Activated T-cell treated with anti-CD3 and anti-CD28 coated beads for 48 hours (primary cell): ENCODE measurements at regions not wholly inside any gene's neighbourhood (a gene's known extent, or its start where the extent isn't known, plus 50 kb on each side); places are given as distances from the start of the nearest gene placed in this dataset.
"Not testable (repeated sequence)": the region's sequence is repeated elsewhere in the genome, so short reads cannot be mapped to it uniquely, and the experiment has no call there.

Experiments
- DNase-seq: peaks from one replicate; pipeline ENCODE4 v3.0.0-alpha.2; 2020; ENCODE audit warnings: low read depth

DNA sequence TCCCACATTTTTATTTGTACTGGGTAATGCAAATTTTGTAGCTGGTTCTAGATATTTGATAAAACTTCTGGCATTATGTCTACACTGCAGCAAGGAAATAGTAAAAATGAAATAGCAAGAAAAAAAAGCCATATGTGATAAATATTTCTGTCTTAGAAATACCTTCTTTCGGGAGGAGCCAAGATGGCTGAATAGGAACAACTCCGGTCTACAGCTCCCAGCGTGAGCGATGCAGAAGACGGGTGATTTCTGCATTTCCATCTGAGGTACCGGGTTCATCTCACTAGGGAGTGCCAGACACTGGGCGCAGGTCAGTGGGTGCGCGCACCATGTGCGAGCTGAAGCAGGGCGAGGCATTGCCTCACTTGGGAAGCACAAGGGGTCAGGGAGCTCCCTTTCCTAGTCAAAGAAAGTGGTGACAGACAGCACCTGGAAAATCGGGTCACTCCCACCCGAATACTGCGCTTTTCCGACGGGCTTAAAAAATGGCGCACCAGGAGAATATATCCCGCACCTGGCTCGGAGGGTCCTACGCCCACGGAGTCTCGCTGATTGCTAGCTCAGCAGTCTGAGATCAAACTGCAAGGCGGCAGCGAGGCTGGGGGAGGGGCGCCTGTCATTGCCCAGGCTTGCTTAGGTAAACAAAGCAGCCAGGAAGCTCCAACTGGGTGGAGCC is 461.4 kb downstream of the ZWINT start:
- DNase-seq = not testable (repeated sequence)

DNA sequence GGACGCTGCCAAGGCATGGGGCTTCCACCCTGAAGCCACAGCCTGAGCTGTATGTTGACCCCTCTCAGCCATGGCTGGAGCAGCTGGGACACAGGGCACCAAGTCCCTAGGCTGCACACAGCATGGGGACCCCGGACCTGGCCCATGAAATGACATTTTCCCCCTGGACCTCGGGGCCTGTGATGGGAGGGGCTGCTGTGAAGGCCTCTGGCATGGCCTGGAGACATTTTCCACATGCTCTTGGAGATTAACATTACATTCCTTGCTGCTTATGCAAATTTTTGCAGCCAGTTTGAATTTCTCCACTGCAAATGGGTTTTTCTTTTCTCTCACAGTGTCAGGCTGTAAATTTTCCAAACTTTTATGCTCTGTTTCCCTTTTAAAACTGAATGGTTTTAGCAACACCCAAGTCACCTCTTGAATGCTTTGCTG is 463.6 kb downstream of the ZWINT start:
- DNase-seq = no peak

GRCh38 chr10:55892276-55892675 is 468.8 kb downstream of the ZWINT start:
- DNase-seq = no peak

DNA sequence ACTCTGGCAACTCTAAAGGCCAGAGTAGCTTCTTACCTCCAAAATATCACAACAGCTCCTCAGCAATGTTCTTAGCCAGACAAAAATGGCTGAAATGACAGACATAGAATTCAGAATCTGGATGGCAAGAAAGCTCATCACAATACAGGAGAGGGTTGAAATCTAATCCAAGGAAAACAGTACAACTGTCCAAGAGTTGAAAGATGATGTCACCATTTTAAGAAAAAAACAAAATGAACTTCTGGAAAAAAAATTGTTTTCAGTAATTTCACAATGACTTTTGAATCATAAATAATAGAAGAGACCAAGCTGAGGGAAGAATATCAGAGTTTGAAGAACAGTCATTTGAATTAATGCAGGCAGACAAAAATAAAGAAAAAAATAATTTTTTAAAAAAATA is 479.5 kb downstream of the ZWINT start:
- DNase-seq = no peak

GRCh38 chr10:55873485-55873884 is 487.6 kb downstream of the ZWINT start:
- DNase-seq = no peak

DNA sequence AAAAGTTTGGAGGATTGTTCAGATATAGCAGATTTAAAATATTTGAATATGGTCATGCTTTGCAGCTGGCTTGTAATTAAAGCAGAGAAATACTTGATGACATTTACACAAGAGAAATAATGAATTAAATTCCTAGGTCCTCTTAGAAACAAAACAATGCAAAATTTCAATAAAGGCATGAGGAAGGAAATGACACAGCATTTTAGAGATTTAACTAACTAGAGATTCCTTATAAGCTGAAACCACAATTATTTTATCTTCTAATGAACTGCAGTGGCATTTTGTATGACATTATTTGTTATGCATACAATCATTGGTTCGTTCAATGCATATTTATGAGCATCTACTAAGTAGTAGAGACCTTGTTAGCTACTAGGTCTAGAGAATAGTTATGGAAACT is 490.9 kb downstream of the ZWINT start:
- DNase-seq = no peak

DNA sequence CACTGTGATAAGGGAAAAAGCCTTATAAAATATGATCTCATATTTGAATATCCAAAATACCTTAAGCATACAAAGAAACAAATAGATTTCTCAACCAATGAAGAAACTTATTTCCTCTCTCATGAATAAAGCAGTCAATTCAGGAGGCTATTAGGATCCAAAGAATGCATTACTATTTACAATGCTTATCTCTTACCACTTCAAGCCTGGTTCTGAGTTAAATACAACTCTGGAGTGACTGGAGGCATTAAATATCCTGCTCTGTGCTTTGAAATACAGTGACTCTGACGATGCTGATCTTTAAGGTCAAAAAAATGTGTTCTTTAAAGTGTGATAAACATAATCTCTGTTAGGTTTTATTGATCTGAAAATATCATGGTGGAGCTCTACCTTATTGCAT is 493.2 kb downstream of the ZWINT start:
- DNase-seq = no peak

- DNase-seq = no peak
Observed at GRCh38 chr10:55858730-55859129, 502.3 kb downstream of the ZWINT start.

DNA sequence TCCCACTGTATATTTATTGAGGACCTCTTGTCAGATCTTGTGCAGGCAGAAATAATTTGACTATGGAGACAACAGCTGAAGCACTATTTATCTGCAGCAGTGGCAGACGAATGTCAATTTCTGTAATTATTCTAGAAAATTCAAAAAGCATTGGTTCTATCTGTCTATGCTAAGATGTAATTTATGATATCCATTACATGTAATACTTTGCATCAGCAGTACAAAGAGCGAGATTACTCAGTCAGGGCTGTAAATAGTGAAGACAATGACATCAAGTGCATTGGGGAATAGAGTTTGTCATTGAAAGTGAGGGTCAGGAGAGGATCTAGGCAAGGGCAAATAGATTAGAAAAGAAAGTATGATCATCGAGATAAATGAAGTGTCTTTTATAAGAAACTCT is 508.2 kb downstream of the ZWINT start:
- DNase-seq = no peak

DNA sequence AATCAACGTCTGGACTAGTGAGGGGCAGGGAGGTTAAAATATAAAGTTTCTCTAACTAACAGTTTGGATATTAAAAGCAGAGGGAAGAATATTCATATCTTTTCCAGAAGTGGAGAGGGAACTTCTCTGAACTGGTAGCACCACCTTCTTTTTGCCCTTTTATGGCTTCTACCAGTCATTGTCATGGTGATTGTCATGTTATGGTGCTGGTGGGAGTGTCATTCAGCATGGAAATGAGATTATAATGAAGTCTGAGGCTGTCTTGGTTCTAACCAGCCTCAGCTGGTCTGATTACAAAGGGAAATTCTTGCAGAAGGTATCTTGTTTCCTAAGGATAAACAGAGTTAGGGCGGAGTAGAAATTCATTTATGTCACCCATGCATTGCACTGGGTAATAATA is 523.8 kb downstream of the ZWINT start:
- DNase-seq = no peak

DNA sequence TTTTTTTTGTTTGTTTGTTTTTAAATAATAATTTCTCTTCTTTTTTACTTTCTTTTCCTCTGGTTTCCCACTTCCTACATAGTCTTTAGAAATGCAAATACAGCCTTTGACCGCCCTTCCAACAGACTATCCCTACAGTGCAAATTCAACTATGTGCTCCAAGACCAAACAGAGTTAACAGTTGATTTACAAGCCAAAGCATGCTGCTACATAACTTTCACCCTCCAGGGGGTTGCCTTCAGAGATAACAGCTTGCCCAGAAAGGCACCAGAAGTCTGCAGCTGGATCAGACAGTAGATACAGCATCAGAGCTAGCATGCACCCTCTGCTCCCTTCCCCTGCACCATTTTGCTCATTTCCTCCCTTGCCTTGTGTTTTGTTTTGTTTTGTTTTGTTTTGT is 539.0 kb downstream of the ZWINT start:
- DNase-seq = no peak

DNA sequence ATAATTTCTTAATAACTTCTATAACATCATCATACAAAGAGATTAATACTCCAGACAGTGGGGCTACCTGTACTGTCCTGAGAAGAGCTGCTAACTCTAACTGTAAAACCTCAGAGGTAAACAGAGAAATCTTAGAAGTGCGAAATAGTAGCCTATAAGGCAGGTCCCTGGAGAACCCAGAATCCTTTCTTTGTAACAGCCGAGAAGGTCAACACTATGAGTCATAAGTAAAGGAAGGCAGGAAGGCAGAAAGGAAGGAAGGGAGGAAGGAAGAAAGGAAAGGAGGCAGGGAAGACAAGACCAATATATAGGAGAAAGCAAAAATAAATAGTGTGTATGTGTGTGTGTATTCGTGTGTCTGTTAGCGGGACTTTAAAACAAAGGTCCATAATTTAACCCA is 540.6 kb downstream of the ZWINT start:
- DNase-seq = no peak

GRCh38 chr10:55820071-55820470 is 541.0 kb downstream of the ZWINT start:
- DNase-seq = no peak

- DNase-seq = no peak
Observed at GRCh38 chr10:55813451-55814170, 547.4 kb downstream of the ZWINT start.

DNA sequence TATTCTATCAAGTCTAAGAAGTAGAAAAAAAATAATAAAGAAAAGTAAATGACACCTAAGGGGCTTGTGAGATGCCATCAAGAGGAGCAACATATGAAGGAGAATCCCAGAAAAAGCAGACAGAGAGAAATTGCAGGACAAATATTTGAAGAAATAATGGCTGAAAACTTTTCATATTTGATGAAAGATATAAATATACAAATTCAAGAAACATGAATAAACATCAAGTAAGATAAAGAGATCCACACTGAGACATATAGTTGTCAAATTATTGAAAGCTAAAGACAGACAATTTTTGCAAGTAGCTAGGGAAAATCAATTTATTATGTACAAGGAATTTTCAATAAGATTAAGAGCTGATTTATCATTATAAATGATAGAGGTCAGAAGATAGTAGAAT is 558.0 kb downstream of the ZWINT start:
- no peak for DNase-seq

GRCh38 chr10:55801353-55801661 is 559.8 kb downstream of the ZWINT start:
- no peak for DNase-seq

DNA sequence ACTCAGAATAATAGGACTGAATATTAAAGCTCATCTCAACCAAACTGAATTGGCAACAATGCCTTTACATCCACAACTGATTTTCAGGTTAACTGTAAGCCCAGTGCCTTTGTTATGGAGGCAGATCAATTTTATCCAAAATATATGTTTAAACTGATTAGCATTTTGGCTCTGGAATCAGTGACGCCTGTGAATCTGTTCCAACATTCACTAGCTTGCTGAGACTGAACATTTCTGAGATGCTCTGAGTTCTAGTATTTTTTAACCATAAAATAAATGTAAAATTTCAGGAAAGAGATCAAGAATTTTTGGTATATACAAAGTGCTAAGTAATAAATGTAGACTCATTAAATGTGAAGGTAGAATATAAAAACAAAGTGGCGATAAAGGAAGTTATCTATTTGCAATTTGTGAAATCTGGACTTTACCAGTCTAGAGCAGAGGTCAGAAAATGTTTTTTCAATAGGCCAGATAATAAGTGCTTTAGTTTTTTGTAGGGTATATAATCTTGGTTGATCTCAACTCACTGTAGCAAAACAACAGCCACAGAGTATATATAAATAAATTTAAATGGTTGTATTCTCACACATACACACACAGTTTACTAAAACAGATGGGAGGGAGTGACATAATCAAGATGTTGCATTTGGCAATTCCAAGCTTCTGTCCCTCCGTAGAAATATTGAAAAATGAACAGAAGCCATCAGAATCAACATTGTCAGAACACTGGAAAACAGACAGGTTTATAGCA is 560.3 kb downstream of the ZWINT start:
- DNase-seq = no peak

DNA sequence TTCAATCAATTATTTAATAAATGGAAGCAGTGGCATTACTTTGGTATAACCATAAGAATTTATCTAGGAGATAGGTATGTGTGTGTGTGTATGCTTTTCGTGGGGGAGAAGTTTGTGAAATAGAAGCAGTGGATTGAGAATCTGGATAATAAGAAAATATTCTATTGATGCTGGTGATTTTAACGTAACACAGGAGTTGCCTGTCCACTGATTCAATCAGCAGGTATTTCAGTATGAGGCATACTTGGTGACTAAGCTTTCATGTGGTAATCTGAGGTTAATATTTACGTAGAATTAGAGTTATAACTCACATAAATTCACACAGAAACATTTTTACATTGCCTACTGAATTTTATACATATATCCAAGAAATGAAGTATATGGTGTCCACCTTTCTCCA is 568.0 kb downstream of the ZWINT start:
- DNase-seq = no peak

GRCh38 chr10:55790276-55790675 is 570.8 kb downstream of the ZWINT start:
- DNase-seq = not testable (repeated sequence)

DNA sequence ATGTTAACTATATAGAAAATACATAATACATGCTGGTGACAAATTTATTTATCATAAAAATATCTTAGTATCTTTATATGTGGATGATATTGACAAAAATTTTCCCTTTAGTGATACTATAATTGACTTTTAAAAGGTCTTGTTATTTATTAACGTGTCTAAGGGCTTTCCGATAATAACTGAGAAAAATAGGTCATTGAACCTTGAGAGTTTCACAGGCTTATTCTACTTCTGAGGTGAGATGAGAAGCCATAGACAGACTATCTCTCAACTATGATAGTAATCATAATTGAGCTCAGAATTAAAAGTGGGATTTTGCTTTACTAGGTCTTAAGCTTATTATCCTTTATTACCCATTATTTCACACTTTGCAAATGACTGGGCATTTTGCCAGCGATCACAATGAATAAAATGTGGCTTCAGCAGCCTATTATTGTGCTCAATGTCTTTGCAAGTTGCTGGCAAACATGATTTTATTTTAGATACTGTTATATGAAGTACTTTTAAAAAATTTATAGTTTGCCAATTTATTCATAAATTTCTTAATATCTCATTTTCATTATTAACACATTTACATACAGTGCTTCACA is 574.5 kb downstream of the ZWINT start:
- no peak for DNase-seq

GRCh38 chr10:55782181-55782580 is 578.9 kb downstream of the ZWINT start:
- no peak for DNase-seq

GRCh38 chr10:55766212-55766611 is 594.8 kb downstream of the ZWINT start:
- no peak for DNase-seq

DNA sequence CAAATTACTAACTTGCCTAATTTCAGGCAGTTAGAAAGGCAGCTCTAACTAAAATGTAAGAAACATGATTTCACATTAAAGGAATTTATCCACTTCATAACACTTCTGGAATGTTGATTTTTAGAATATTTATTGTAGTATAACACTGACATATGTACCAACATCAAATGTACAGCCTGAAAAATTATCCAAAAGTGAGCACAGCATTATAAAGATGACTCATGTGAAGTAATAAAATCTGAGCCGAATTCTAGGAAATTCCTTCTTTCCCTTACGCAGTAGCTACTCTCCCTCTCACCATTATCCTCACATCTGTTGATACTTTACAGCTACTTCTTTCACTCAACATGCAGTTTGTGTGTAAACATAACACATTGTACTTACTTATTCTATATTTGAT is 610.6 kb downstream of the ZWINT start:
- DNase-seq = no peak
